Esophagus (tissue), 2 donors: ENCODE measurements at regions not wholly inside any gene's neighbourhood (a gene's known extent, or its start where the extent isn't known, plus 50 kb on each side); places are given as distances from the start of the nearest gene placed in this dataset.
"Not testable (repeated sequence)": the region's sequence is repeated elsewhere in the genome, so short reads cannot be mapped to it uniquely, and the experiment has no call there.

ENCODE experiments used
- H3K27ac ChIP-seq, 2 donors: one replicate each; pipeline ENCODE4 v1.5.1; 2013; ENCODE audit warnings: low read depth in 2 of 2, mild to moderate bottlenecking in 2 of 2, inconsistent platforms in 1 of 2, low read length in 1 of 2, moderate library complexity in 1 of 2
- H3K27me3 ChIP-seq, 2 donors: one replicate each; pipeline ENCODE4 v1.6.1; 2013; ENCODE audit warnings: low read length in 2 of 2, control low read depth in 1 of 2, mild to moderate bottlenecking in 1 of 2; ENCODE audit not compliant: insufficient read depth in 2 of 2, control insufficient read depth in 1 of 2
- H3K36me3 ChIP-seq, 2 donors: one replicate each; pipeline ENCODE4 v1.6.1; 2013; ENCODE audit warnings: low read length in 1 of 2; ENCODE audit not compliant: control insufficient read depth in 2 of 2, insufficient read depth in 2 of 2
- H3K4me1 ChIP-seq, 2 donors: one replicate each; pipeline ENCODE4 v1.6.1; 2013; ENCODE audit warnings: low read length in 1 of 2; ENCODE audit not compliant: control insufficient read depth in 2 of 2, insufficient read depth in 2 of 2
- H3K4me3 ChIP-seq, 2 donors: one replicate each; pipeline ENCODE4 v1.5.1; 2013; ENCODE audit warnings: low read length in 2 of 2, mild to moderate bottlenecking in 2 of 2, low read depth in 1 of 2, moderate library complexity in 1 of 2
- H3K9me3 ChIP-seq, 2 donors: one replicate each; pipeline ENCODE4 v1.6.1; 2013; ENCODE audit warnings: mild to moderate bottlenecking in 2 of 2, low read depth in 1 of 2, low read length in 1 of 2, moderate library complexity in 1 of 2; ENCODE audit not compliant: control insufficient read depth in 2 of 2, insufficient read depth in 1 of 2
- WGBS, 2 donors: extraction: QIAGEN DNeasy Blood & Tissue Kit; methylation state at CpG; one replicate each; pipeline ENCODE4 v1.1.7; 2013; 5-methylcytosine and 5-hydroxymethylcytosine counted together
- donor health status: healthy with polysubstance abuse.
- donor health status: Bipolar disorder and iron deficiency.

DNA sequence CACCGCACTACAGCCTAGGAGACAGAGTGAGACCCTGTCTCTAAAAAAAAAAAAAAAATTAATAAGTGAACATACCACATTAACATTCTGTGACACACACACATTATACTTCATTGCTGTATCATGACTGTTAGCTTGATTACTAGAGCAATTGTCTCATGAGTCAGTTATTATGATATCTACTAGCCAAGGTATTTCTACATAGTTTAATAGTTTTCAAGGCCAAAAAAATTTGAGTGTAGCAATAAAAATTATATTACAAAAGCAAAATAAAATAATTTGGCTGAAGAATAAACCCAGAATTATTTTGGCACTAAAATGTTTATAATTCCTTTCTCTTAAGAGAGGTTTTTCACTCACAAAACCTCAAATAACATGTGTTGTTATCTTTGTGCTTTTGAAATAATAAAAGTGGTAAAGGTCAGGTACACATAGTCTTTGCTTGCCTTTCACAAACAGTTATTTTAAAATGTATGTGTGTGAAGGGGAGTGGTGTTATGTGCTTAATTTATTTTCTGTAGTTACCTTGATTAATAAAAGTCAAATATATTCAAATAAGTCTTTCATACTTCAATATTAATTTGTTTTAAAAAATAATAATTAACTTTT is 136.9 kb upstream of the SPOPL start:
- no peaks in the 10 kb centered on the region for H3K36me3 ChIP-seq
- H3K4me3 ChIP-seq, result no peak overlapping the region
- WGBS, 2 donors, result 94 to 100% methylated on average over 1 of the region's 1 CpG
- H3K4me1 ChIP-seq, result no peaks in the 10 kb centered on the region
- no peak overlapping the region for H3K27ac ChIP-seq
- H3K9me3 ChIP-seq, result no peaks in the 10 kb centered on the region
- no peaks in the 10 kb centered on the region for H3K27me3 ChIP-seq

DNA sequence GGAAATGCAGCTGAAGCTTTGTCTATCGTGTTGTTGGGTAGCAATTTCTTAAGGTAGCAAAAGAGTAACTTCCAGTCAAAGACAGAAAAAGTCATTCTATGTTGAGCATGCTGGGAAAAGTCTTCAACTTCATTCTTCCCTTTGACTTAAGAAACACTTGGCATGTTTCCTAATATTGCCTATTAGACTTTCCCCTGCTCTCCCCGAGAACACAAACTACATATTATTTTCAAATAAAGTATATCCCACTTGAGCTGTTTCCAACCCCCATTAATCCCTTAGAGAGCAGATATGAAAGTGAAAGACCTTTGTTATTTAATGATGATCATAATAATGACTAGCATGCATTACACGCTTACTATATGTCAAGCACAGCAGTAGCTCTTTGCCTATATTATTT is 136.0 kb upstream of the SPOPL start:
- Histone ChIP-seq H3K9me3 (no peaks in the 10 kb centered on the region), H3K36me3 (no peaks in the 10 kb centered on the region), H3K27ac (no peak overlapping the region), H3K4me3 (no peak overlapping the region), H3K4me1 (no peaks in the 10 kb centered on the region), H3K27me3 (no peaks in the 10 kb centered on the region)
- 65 to 71% methylated on average over 3 of the region's 3 CpGs for WGBS, 2 donors

GRCh38 chr2:138369856-138370255 is 131.7 kb upstream of the SPOPL start:
- no peaks in the 10 kb centered on the region for H3K27me3 ChIP-seq
- H3K36me3 ChIP-seq, result no peaks in the 10 kb centered on the region
- H3K9me3 ChIP-seq, result no peaks in the 10 kb centered on the region
- no peak overlapping the region for H3K4me3 ChIP-seq
- no peaks in the 10 kb centered on the region for H3K4me1 ChIP-seq
- no peak overlapping the region for H3K27ac ChIP-seq

- H3K4me1 ChIP-seq, result no peaks in the 10 kb centered on the region
- 68 to 75% methylated on average over 1 of the region's 1 CpG for WGBS, 2 donors
- no peak overlapping the region for H3K4me3 ChIP-seq
Observed at GRCh38 chr2:138373993-138374408, 127.6 kb upstream of the SPOPL start.

DNA sequence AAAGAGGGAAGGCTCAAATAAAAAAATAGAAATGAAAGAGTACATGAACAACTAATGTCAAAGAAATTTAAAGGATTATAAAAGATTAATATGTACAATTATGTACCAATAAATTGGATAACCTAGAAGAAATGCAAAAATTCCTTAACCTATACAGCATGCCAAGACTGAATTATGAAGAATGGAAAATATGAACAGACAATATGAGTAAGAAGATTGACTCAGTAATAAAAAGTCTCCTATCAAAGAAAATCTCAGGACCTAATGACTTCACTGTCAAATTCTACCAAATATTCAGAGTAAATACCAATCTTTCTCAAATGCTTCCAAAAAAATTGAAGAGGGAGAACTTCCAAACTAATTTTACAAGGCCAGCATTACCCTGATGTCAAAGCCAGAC is 120.2 kb upstream of the SPOPL start:
- Histone ChIP-seq H3K4me1 (no peaks in the 10 kb centered on the region), H3K27ac (no peak overlapping the region), H3K9me3 (no peaks in the 10 kb centered on the region), H3K4me3 (no peak overlapping the region), H3K27me3 (no peaks in the 10 kb centered on the region), H3K36me3 (no peaks in the 10 kb centered on the region)

More at GRCh38 chr2:138373993-138374408, 127.6 kb upstream of the SPOPL start:
- Histone ChIP-seq H3K36me3 (no peaks in the 10 kb centered on the region), H3K27ac (no peak overlapping the region), H3K9me3 (no peaks in the 10 kb centered on the region), H3K27me3 (no peaks in the 10 kb centered on the region)

DNA sequence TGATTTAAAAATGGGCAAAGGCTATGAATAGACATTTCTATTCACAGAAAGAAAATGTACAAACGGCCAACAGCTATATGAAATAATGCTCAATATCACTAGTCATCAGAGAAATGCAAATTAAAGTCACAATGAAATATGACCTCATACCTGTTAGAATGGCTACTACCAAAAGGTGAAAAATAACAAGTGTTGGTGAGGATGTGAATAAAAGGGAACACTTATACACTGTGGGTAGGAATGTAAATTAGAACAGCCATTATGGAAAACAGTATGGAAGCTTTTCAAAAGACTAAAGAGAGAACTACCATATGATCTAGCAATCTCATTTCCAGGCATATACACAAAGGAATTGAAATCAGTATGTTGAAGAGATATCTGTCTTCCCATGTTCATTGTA is 118.9 kb upstream of the SPOPL start:
- no peaks in the 10 kb centered on the region for H3K4me1 ChIP-seq
- WGBS, 2 donors, result 85 to 95% methylated on average over 1 of the region's 1 CpG
- no peak overlapping the region for H3K27ac ChIP-seq
- no peaks in the 10 kb centered on the region for H3K9me3 ChIP-seq
- no peaks in the 10 kb centered on the region for H3K27me3 ChIP-seq
- H3K4me3 ChIP-seq, result no peak overlapping the region
- no peaks in the 10 kb centered on the region for H3K36me3 ChIP-seq

- not testable (repeated sequence) for H3K27me3 ChIP-seq, H3K4me3 ChIP-seq, H3K4me1 ChIP-seq, H3K27ac ChIP-seq, H3K36me3 ChIP-seq, H3K9me3 ChIP-seq
- 90 to 93% methylated on average over 9 of the region's 9 CpGs for WGBS, 2 donors
Observed at GRCh38 chr2:138386191-138386590, 115.4 kb upstream of the SPOPL start.

- Histone ChIP-seq H3K4me1 (no peaks in the 10 kb centered on the region), H3K9me3 (no peaks in the 10 kb centered on the region), H3K27ac (no peak overlapping the region), H3K27me3 (no peaks in the 10 kb centered on the region), H3K4me3 (no peak overlapping the region), H3K36me3 (no peaks in the 10 kb centered on the region)
- WGBS, 2 donors, result 82 to 87% methylated on average over 4 of the region's 4 CpGs
Observed at GRCh38 chr2:138389063-138389462, 112.5 kb upstream of the SPOPL start.

GRCh38 chr2:138390316-138390945 is 111.1 kb upstream of the SPOPL start:
- Histone ChIP-seq H3K9me3 (no peaks in the 10 kb centered on the region), H3K27me3 (no peaks in the 10 kb centered on the region), H3K4me3 (no peak overlapping the region), H3K36me3 (no peaks in the 10 kb centered on the region), H3K27ac (no peak overlapping the region), H3K4me1 (no peaks in the 10 kb centered on the region)
- WGBS, 2 donors, result 88 to 94% methylated on average over 7 of the region's 7 CpGs

DNA sequence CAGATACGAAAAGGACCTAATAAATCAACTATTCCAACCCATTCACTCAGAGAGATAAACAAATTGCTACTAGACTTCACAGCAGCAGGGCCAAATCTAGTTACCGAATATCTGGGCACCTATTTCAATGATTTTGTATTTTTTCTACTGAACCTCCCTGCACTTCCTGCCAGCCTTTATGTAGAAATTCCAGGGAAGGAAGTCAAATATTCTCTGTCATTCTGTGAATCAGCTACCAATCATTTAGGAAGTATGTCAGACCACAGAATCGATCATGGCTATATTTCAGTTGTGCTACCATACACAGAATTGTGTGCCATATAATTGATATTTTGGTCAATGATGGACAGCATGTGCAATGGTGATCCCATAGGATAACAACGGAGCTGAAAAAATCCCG is 109.6 kb upstream of the SPOPL start:
- Histone ChIP-seq H3K36me3 (no peaks in the 10 kb centered on the region), H3K4me3 (no peak overlapping the region), H3K4me1 (peaks cover 0 to 3% of the 10 kb centered on the region in 2 donors), H3K27me3 (no peaks in the 10 kb centered on the region), H3K27ac (no peak overlapping the region), H3K9me3 (no peaks in the 10 kb centered on the region)
- WGBS, 2 donors, result 87 to 88% methylated on average over 5 of the region's 5 CpGs
